NCI-H1436 treated with DMSO at 0.1 percent for 48 hours (cell line): ENCODE measurements at regions not wholly inside any gene's neighbourhood (a gene's known extent, or its start where the extent isn't known, plus 50 kb on each side); places are given as distances from the start of the nearest gene placed in this dataset.
"Not testable (repeated sequence)": the region's sequence is repeated elsewhere in the genome, so short reads cannot be mapped to it uniquely, and the experiment has no call there.

Experiments used
- DNase-seq: peaks from one replicate; lab custom pipeline; 2025; lab: John Stamatoyannopoulos, UW

- not testable (repeated sequence) for DNase-seq
These were observed 167.2 kb downstream of the BCL2L11 start for GRCh38 chr2:111287646-111288568.

- DNase-seq = not testable (repeated sequence)
These were observed 169.7 kb downstream of the BCL2L11 start for GRCh38 chr2:111290370-111290769.

GRCh38 chr2:111291566-111291965, 170.9 kb downstream of the BCL2L11 start:
- not testable (repeated sequence) for DNase-seq

- DNase-seq = not testable (repeated sequence)
These were observed 171.7 kb downstream of the BCL2L11 start for GRCh38 chr2:111292232-111292968.

GRCh38 chr2:111294699-111295098, 174.0 kb downstream of the BCL2L11 start:
- not testable (repeated sequence) for DNase-seq

GRCh38 chr2:111296122-111296804, 175.5 kb downstream of the BCL2L11 start:
- not testable (repeated sequence) for DNase-seq

- not testable (repeated sequence) for DNase-seq
These were observed 176.4 kb downstream of the BCL2L11 start for GRCh38 chr2:111297128-111297527.

GRCh38 chr2:111298927-111299326, 178.2 kb downstream of the BCL2L11 start:
- DNase-seq = not testable (repeated sequence)

- not testable (repeated sequence) for DNase-seq
These were observed 178.9 kb downstream of the BCL2L11 start for GRCh38 chr2:111299635-111300034.

GRCh38 chr2:111301677-111302076, 181.0 kb downstream of the BCL2L11 start:
- DNase-seq = not testable (repeated sequence)

- DNase-seq = not testable (repeated sequence)
These were observed 181.9 kb downstream of the BCL2L11 start for GRCh38 chr2:111302397-111303218.

GRCh38 chr2:111307302-111307701, 186.6 kb downstream of the BCL2L11 start:
- DNase-seq = not testable (repeated sequence)

- not testable (repeated sequence) for DNase-seq
These were observed 188.7 kb downstream of the BCL2L11 start for GRCh38 chr2:111309231-111310075.

GRCh38 chr2:111310395-111310794, 189.7 kb downstream of the BCL2L11 start:
- not testable (repeated sequence) for DNase-seq

GRCh38 chr2:111311568-111311967, 190.9 kb downstream of the BCL2L11 start:
- DNase-seq = not testable (repeated sequence)

GRCh38 chr2:111312897-111313607, 192.3 kb downstream of the BCL2L11 start:
- not testable (repeated sequence) for DNase-seq

GRCh38 chr2:111313711-111314110, 193.0 kb downstream of the BCL2L11 start:
- not testable (repeated sequence) for DNase-seq

- DNase-seq = not testable (repeated sequence)
These were observed 194.6 kb downstream of the BCL2L11 start for GRCh38 chr2:111315188-111315917.

GRCh38 chr2:111316221-111316741, 195.6 kb downstream of the BCL2L11 start:
- not testable (repeated sequence) for DNase-seq
